ENCODE measurements at regions not wholly inside any gene's neighbourhood (a gene's known extent, or its start where the extent isn't known, plus 50 kb on each side); places are given as distances from the start of the nearest gene placed in this dataset.

DNA sequence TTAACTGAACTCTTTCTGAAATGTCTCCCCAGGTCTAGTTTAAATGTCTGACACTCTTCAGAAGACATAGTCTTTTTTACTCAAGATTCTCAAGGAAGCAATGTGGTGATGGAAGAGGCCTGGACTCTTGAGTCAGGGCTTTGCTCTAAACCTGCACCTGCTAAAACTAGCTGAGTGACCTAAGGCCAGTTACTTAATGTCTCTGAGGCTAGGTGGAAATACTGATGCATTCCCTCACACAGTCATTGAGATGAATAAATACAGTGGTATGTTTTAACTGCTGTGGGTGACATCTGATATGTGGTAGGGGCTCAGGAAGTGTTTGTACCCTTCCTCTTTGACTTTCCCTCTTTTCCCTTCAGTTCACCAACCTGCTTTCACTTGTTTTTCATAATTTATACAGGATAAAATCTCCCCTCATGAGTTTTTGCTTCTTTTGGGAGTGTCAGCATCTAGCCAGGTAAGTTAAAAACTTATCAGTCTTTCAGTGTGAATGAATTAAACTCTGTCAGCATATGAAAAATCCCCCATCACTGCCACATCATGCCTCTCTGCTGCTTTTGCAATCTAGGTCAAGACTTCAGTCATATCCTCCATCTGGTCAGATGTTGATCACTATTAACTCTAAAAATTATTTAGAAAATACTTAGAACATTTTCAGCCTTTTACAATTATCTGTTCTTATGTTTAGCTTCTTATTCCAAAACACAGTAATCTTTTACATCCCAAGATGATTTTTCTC lies 178.7 kb upstream of the TNFAIP3 start:
- H3K4me1 ChIP-seq: no peaks in the 10 kb centered on the region
- no peaks in the 10 kb centered on the region for H3K27me3 ChIP-seq (replicated peaks; ENCODE audit: control insufficient read depth, insufficient read depth, low read length)
- BruUV-seq (replicated peaks): no TSS peak
- H3K9me3 Mint-ChIP-seq (ENCODE audit: unreplicated experiment): peaks cover 23% of the 10 kb centered on the region
- no peaks in the 10 kb centered on the region for H3K36me3 Mint-ChIP-seq (ENCODE audit: insufficient read depth, unreplicated experiment)
- H3K27ac Mint-ChIP-seq (ENCODE audit: unreplicated experiment): no peak overlapping the region
- CTCF ChIA-PET: no interaction called here
- no peaks in the 10 kb centered on the region for H3K36me3 ChIP-seq (ENCODE audit: control insufficient read depth, insufficient read depth, low read length)
- intact Hi-C loops (cut with micrococcal nuclease; ENCODE audit: unreplicated experiment): no loop called here
- H3K4me1 Mint-ChIP-seq (ENCODE audit: low read depth, unreplicated experiment): no peaks in the 10 kb centered on the region
- no peaks in the 10 kb centered on the region for H3K27me3 Mint-ChIP-seq (ENCODE audit: insufficient read depth, unreplicated experiment)
- TF ChIP-seq, protein P1, sequence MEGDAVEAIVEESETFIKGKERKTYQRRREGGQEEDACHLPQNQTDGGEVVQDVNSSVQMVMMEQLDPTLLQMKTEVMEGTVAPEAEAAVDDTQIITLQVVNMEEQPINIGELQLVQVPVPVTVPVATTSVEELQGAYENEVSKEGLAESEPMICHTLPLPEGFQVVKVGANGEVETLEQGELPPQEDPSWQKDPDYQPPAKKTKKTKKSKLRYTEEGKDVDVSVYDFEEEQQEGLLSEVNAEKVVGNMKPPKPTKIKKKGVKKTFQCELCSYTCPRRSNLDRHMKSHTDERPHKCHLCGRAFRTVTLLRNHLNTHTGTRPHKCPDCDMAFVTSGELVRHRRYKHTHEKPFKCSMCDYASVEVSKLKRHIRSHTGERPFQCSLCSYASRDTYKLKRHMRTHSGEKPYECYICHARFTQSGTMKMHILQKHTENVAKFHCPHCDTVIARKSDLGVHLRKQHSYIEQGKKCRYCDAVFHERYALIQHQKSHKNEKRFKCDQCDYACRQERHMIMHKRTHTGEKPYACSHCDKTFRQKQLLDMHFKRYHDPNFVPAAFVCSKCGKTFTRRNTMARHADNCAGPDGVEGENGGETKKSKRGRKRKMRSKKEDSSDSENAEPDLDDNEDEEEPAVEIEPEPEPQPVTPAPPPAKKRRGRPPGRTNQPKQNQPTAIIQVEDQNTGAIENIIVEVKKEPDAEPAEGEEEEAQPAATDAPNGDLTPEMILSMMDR (IDR thresholded peaks at IDR 0.05; ENCODE audit: insufficient read depth in 1 of 2, low read depth in 1 of 2, low read length in 1 of 2, severe bottlenecking in 1 of 2, unreplicated experiment in 1 of 2): no peak
- H3K4me3 Mint-ChIP-seq (ENCODE audit: unreplicated experiment): no peak overlapping the region
- POLR2A ChIA-PET: no interaction called here
- H3K9me3 ChIP-seq: no peaks in the 10 kb centered on the region
- no peak overlapping the region for H3K4me3 ChIP-seq (ENCODE audit: low read depth, low read length)
- DNase-seq: no peak

DNA sequence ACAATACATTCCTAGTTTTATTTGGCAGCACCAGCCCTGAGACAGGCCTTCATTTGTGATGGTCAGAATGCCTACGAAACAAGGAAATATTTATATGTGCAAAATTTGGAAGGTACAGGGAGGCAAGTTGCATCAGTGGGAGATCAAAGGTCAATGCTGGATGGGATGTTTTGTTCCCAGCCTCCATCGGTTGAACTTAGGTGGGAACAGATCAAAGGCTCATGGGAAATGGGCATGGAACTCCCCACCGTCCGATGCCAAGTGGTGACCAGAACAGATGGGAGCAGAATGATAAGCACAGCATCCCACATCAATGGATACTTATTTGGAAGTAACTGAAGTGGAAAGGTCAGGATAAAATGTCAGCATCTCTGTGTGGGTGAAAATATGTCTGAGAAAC lies 177.7 kb upstream of the TNFAIP3 start:
- BruUV-seq (replicated peaks): no TSS peak
- no peaks in the 10 kb centered on the region for H3K36me3 ChIP-seq (ENCODE audit: control insufficient read depth, insufficient read depth, low read length)
- H3K9me3 ChIP-seq: no peaks in the 10 kb centered on the region
- H3K36me3 Mint-ChIP-seq (ENCODE audit: insufficient read depth, unreplicated experiment): no peaks in the 10 kb centered on the region
- H3K9me3 Mint-ChIP-seq (ENCODE audit: unreplicated experiment): peaks cover 23% of the 10 kb centered on the region
- TF ChIP-seq, protein P1 (IDR thresholded peaks at IDR 0.05; ENCODE audit: insufficient read depth in 1 of 2, low read depth in 1 of 2, low read length in 1 of 2, severe bottlenecking in 1 of 2, unreplicated experiment in 1 of 2): no peak
- H3K4me3 Mint-ChIP-seq (ENCODE audit: unreplicated experiment): no peak overlapping the region
- H3K4me1 ChIP-seq: no peaks in the 10 kb centered on the region
- DNase-seq: no peak
- no peak overlapping the region for H3K27ac Mint-ChIP-seq (ENCODE audit: unreplicated experiment)
- no peaks in the 10 kb centered on the region for H3K4me1 Mint-ChIP-seq (ENCODE audit: low read depth, unreplicated experiment)
- H3K27me3 ChIP-seq (replicated peaks; ENCODE audit: control insufficient read depth, insufficient read depth, low read length): no peaks in the 10 kb centered on the region
- ChIA-PET POLR2A (no interaction called here), CTCF (no interaction called here)
- no peaks in the 10 kb centered on the region for H3K27me3 Mint-ChIP-seq (ENCODE audit: insufficient read depth, unreplicated experiment)
- intact Hi-C loops (cut with micrococcal nuclease; ENCODE audit: unreplicated experiment): no loop called here
- no peak overlapping the region for H3K4me3 ChIP-seq (ENCODE audit: low read depth, low read length)

DNA sequence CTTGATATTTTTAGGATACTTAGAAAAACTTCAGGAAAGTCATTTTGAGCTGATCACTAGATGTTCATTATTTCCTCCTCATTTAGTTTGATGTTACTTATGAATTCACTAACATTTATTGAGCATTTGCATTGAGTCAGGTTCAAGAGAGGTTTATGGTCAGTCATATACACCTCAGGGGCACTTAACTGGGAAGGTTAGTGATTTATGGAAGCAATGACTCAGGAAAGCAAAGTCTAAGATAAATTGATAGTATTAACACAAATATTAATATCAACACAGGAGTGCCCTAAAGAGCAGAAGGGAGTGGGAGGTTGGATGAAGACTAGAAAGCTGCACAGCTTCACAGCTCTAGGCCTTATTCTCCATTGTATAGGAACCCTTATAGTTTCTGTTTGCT lies 177.0 kb upstream of the TNFAIP3 start:
- Mint-ChIP-seq H3K4me3 (ENCODE audit: unreplicated experiment) (no peak overlapping the region), H3K27ac (ENCODE audit: unreplicated experiment) (no peak overlapping the region), H3K4me1 (ENCODE audit: low read depth, unreplicated experiment) (peaks cover 2% of the 10 kb centered on the region), H3K36me3 (ENCODE audit: insufficient read depth, unreplicated experiment) (no peaks in the 10 kb centered on the region), H3K9me3 (ENCODE audit: unreplicated experiment) (peaks cover 23% of the 10 kb centered on the region), H3K27me3 (ENCODE audit: insufficient read depth, unreplicated experiment) (no peaks in the 10 kb centered on the region)
- no TSS peak for BruUV-seq (replicated peaks)
- no peaks in the 10 kb centered on the region for H3K27me3 ChIP-seq (replicated peaks; ENCODE audit: control insufficient read depth, insufficient read depth, low read length)
- POLR2A ChIA-PET: no interaction called here
- no peaks in the 10 kb centered on the region for H3K36me3 ChIP-seq (ENCODE audit: control insufficient read depth, insufficient read depth, low read length)
- TF ChIP-seq, protein P1 (IDR thresholded peaks at IDR 0.05; ENCODE audit: insufficient read depth in 1 of 2, low read depth in 1 of 2, low read length in 1 of 2, severe bottlenecking in 1 of 2, unreplicated experiment in 1 of 2): no peak
- intact Hi-C loops (cut with micrococcal nuclease; ENCODE audit: unreplicated experiment): no loop called here
- CTCF ChIA-PET: no interaction called here
- H3K4me1 ChIP-seq: no peaks in the 10 kb centered on the region
- H3K4me3 ChIP-seq (ENCODE audit: low read depth, low read length): no peak overlapping the region
- DNase-seq: no peak
- no peaks in the 10 kb centered on the region for H3K9me3 ChIP-seq

Measured in Caco-2 (cell line).